Adrenal gland (tissue), 9 donors: ENCODE measurements at regions not wholly inside any gene's neighbourhood (a gene's known extent, or its start where the extent isn't known, plus 50 kb on each side); places are given as distances from the start of the nearest gene placed in this dataset.

Experiments
- DNase-seq, 7 donors: peaks; one replicate each; pipeline ENCODE4 v3.0.0-alpha.2; 2019 to 2020
- H3K27ac ChIP-seq, 5 donors: fragments of 200-600 bp; sonication (generic) in 4 of 5; 1 replicate in 3 of 5; 2 replicates in 2 of 5; pipeline versions ENCODE4 v1.5.1 to v1.8.0; 2016 to 2020; ENCODE audit warnings: mild to moderate bottlenecking in 1 of 5
- H3K27me3 ChIP-seq: fragments of 200-600 bp; 2 replicates; pipeline ENCODE4 v1.8.0; 2021
- H3K36me3 ChIP-seq, 2 donors: fragments of 200-600 bp; replicated peaks in 1 of 2; 1 replicate in 1 of 2; 2 replicates in 1 of 2; pipeline versions ENCODE4 v1.5.1 to v1.8.0; 2018 to 2022
- H3K4me1 ChIP-seq, 2 donors: fragments of 200-600 bp; replicated peaks in 1 of 2; 1 replicate in 1 of 2; 2 replicates in 1 of 2; pipeline versions ENCODE4 v1.5.1 to v1.8.0; 2018 to 2021
- H3K4me3 ChIP-seq, 4 donors: fragments of 200-600 bp; sonication (generic) in 3 of 4; one replicate each; pipeline ENCODE4 v1.5.1; 2016 to 2018
- H3K9me3 ChIP-seq, 3 donors: fragments of 200-600 bp; sonication (generic) in 1 of 3; replicated peaks in 1 of 3; 1 replicate in 2 of 3; 2 replicates in 1 of 3; pipeline versions ENCODE4 v1.5.1 to v1.8.0; 2016 to 2021
- CTCF ChIP-seq, 6 experiments: fragments of 450-650 bp in 4 of 6; fragments of 200-600 bp in 2 of 6; sonication (generic) in 1 of 6; IDR thresholded peaks; 1 replicate in 5 of 6; 2 replicates in 1 of 6; pipeline versions ENCODE4 v1.5.1 to v1.8.0; 2016 to 2021; ENCODE audit warnings: antibody characterized with exemption in 6 of 6, mild to moderate bottlenecking in 2 of 6, moderate library complexity in 1 of 6
- POLR2A ChIP-seq, 2 donors: fragments of 450-650 bp; IDR thresholded peaks; one replicate each; pipeline ENCODE4 v1.6.1; 2017; ENCODE audit warnings: antibody characterized with exemption in 2 of 2, mild to moderate bottlenecking in 2 of 2, moderate library complexity in 1 of 2
- whole genome bisulfite sequencing, 4 donors: extraction: QIAGEN DNeasy Blood & Tissue Kit in 2 of 4; methylation state at CpG; one replicate each; pipeline versions ENCODE4 v1.1.5 to v1.1.7; 2013 to 2017; 5-methylcytosine and 5-hydroxymethylcytosine counted together
- intact Hi-C, 2 donors: fragments of 100-400 bp; cut with DNase I; formaldehyde crosslinking; loops; one replicate each; pipeline versions ENCODE4 v1.14.1 to v1.15.0; 2022 to 2023
- donor health status: healthy with polysubstance abuse.
- donor health status: Bipolar disorder and iron deficiency.
- donor health status: DM: yes; HTN: yes; CAD: no.
- donor health status: DM: no; HTN: no; CAD: no.
- donor health status: DM: no; HTN: no; CAD: no.

GRCh38 chr15:86004061-86004460 is 75.6 kb upstream of the AGBL1 start:
- no peak for DNase-seq
- H3K4me3 ChIP-seq, result no peak overlapping the region
- intact Hi-C loops, result no loop called here
- no peak for TF ChIP-seq POLR2A (IDR thresholded peaks at IDR 0.05)
- no peak for TF ChIP-seq CTCF (IDR thresholded peaks at IDR 0.05)
- H3K36me3 ChIP-seq, result no peaks in the 10 kb centered on the region
- H3K27me3 ChIP-seq, result no peaks in the 10 kb centered on the region
- H3K9me3 ChIP-seq, result no peaks in the 10 kb centered on the region
- no peak overlapping the region for H3K27ac ChIP-seq
- no peaks in the 10 kb centered on the region for H3K4me1 ChIP-seq
- WGBS, 4 donors, result 61 to 70% (median 63%) methylated on average over 4 of the region's 4 CpGs

GRCh38 chr15:86006546-86006945 is 73.1 kb upstream of the AGBL1 start:
- H3K27ac ChIP-seq, result no peak overlapping the region
- DNase-seq, result no peak
- H3K9me3 ChIP-seq, result no peaks in the 10 kb centered on the region
- WGBS, 4 donors, result 80 to 91% (median 85%) methylated on average over 2 of the region's 2 CpGs
- H3K27me3 ChIP-seq, result no peaks in the 10 kb centered on the region
- intact Hi-C loops, result no loop called here
- no peak overlapping the region for H3K4me3 ChIP-seq
- no peak for TF ChIP-seq CTCF (IDR thresholded peaks at IDR 0.05)
- TF ChIP-seq POLR2A (IDR thresholded peaks at IDR 0.05), result no peak
- H3K4me1 ChIP-seq, result no peaks in the 10 kb centered on the region
- H3K36me3 ChIP-seq, result no peaks in the 10 kb centered on the region

GRCh38 chr15:86009727-86010126 is 69.9 kb upstream of the AGBL1 start:
- H3K27ac ChIP-seq, result no peak overlapping the region
- no peak for DNase-seq
- H3K4me3 ChIP-seq, result no peak overlapping the region
- TF ChIP-seq POLR2A (IDR thresholded peaks at IDR 0.05), result no peak
- TF ChIP-seq CTCF (IDR thresholded peaks at IDR 0.05), result no peak
- intact Hi-C loops, result no loop called here
- H3K4me1 ChIP-seq, result no peaks in the 10 kb centered on the region
- no peaks in the 10 kb centered on the region for H3K36me3 ChIP-seq
- WGBS, 4 donors, result 60 to 80% (median 69%) methylated on average over 4 of the region's 4 CpGs
- H3K27me3 ChIP-seq, result no peaks in the 10 kb centered on the region
- no peaks in the 10 kb centered on the region for H3K9me3 ChIP-seq

GRCh38 chr15:86010398-86010797 is 69.3 kb upstream of the AGBL1 start:
- intact Hi-C loops, result no loop called here
- DNase-seq, result no peak
- H3K4me3 ChIP-seq, result no peak overlapping the region
- H3K27ac ChIP-seq, result no peak overlapping the region
- WGBS, 4 donors, result 73 to 89% (median 84%) methylated on average over 8 to 9 of the region's 9 CpGs
- H3K27me3 ChIP-seq, result no peaks in the 10 kb centered on the region
- no peaks in the 10 kb centered on the region for H3K9me3 ChIP-seq
- H3K4me1 ChIP-seq, result no peaks in the 10 kb centered on the region
- no peaks in the 10 kb centered on the region for H3K36me3 ChIP-seq
- TF ChIP-seq POLR2A (IDR thresholded peaks at IDR 0.05) (no peak), CTCF (IDR thresholded peaks at IDR 0.05) (no peak)
